Left lung (tissue), 4 donors: ENCODE measurements at regions not wholly inside any gene's neighbourhood (a gene's known extent, or its start where the extent isn't known, plus 50 kb on each side); places are given as distances from the start of the nearest gene placed in this dataset.

Experiments used
- ATAC-seq: fragments of 200-7000 bp; cut with Tn5 transposase; one replicate; pipeline ENCODE4 v1.9.1; 2020; ENCODE audit warnings: moderate library complexity
- DNase-seq, 4 donors: peaks; one replicate each; pipeline ENCODE4 v3.0.0-alpha.2; 2013 to 2020
- H3K27ac ChIP-seq, 2 donors: fragments of 200-600 bp; sonication (generic) in 1 of 2; one replicate each; pipeline versions ENCODE4 v1.5.0 to v1.8.0; 2020 to 2021
- H3K27me3 ChIP-seq, 2 donors: fragments of 200-600 bp; sonication (generic) in 1 of 2; one replicate each; pipeline versions ENCODE4 v1.5.0 to v1.8.0; 2020 to 2021
- H3K36me3 ChIP-seq, 2 donors: fragments of 200-600 bp; sonication (generic) in 1 of 2; one replicate each; pipeline versions ENCODE4 v1.5.0 to v1.8.0; 2020 to 2021
- H3K4me1 ChIP-seq, 2 donors: fragments of 200-600 bp; one replicate each; pipeline ENCODE4 v1.8.0; 2021
- H3K4me3 ChIP-seq, 2 donors: fragments of 200-600 bp; sonication (generic) in 1 of 2; one replicate each; pipeline versions ENCODE4 v1.5.0 to v1.8.0; 2020 to 2021; ENCODE audit warnings: mild to moderate bottlenecking in 1 of 2
- H3K9me3 ChIP-seq, 2 donors: fragments of 200-600 bp; sonication (generic) in 1 of 2; one replicate each; pipeline versions ENCODE4 v1.5.0 to v1.8.0; 2020 to 2021
- CTCF ChIP-seq, 2 donors: fragments of 200-600 bp; sonication (generic) in 1 of 2; IDR thresholded peaks; one replicate each; pipeline versions ENCODE4 v1.5.0 to v1.8.0; 2021; ENCODE audit warnings: antibody characterized with exemption in 2 of 2
- intact Hi-C, 2 donors: fragments of 100-400 bp; cut with DNase I; formaldehyde crosslinking; loops; one replicate each; pipeline versions ENCODE4 v1.11.2 to v1.14.2; 2022
- donor health status: DM: no; HTN: yes; CAD: no.
- donor health status: DM: no; HTN: no; CAD: no.

- intact Hi-C loops = no loop called here
- DNase-seq = no peak
- Histone ChIP-seq H3K27me3 (peaks cover 0 to 22% of the 10 kb centered on the region in 2 donors), H3K36me3 (no peaks in the 10 kb centered on the region), H3K4me1 (no peaks in the 10 kb centered on the region), H3K4me3 (no peak overlapping the region), H3K27ac (no peak overlapping the region), H3K9me3 (no peaks in the 10 kb centered on the region)
- TF ChIP-seq CTCF (IDR thresholded peaks at IDR 0.05) = no peak
- ATAC-seq = no peak
Measured at GRCh38 chr1:239954836-239955235, 136.8 kb upstream of the FMN2 start.

- H3K4me1 ChIP-seq = no peaks in the 10 kb centered on the region
- H3K36me3 ChIP-seq = no peaks in the 10 kb centered on the region
- intact Hi-C loops = no loop called here
- no peaks in the 10 kb centered on the region for H3K9me3 ChIP-seq
- ATAC-seq (no peak), DNase-seq (no peak)
- H3K27ac ChIP-seq = no peak overlapping the region
- no peak overlapping the region for H3K4me3 ChIP-seq
- no peak for TF ChIP-seq CTCF (IDR thresholded peaks at IDR 0.05)
- peaks cover 0 to 22% of the 10 kb centered on the region in 2 donors for H3K27me3 ChIP-seq
Measured at GRCh38 chr1:239955431-239955830, 136.3 kb upstream of the FMN2 start.

- H3K9me3 ChIP-seq = no peaks in the 10 kb centered on the region
- no peaks in the 10 kb centered on the region for H3K36me3 ChIP-seq
- H3K27me3 ChIP-seq = peaks cover 0 to 22% of the 10 kb centered on the region in 2 donors
- intact Hi-C loops = no loop called here
- ATAC-seq (no peak), DNase-seq (no peak)
- no peaks in the 10 kb centered on the region for H3K4me1 ChIP-seq
- H3K4me3 ChIP-seq = no peak overlapping the region
- no peak overlapping the region for H3K27ac ChIP-seq
- TF ChIP-seq CTCF (IDR thresholded peaks at IDR 0.05) = no peak
Measured at GRCh38 chr1:239956263-239956662, 135.4 kb upstream of the FMN2 start.

- no peak for DNase-seq
- no peak overlapping the region for H3K27ac ChIP-seq
- intact Hi-C loops = no loop called here
- TF ChIP-seq CTCF (IDR thresholded peaks at IDR 0.05) = no peak
- H3K9me3 ChIP-seq = no peaks in the 10 kb centered on the region
- ATAC-seq = no peak
- H3K4me1 ChIP-seq = no peaks in the 10 kb centered on the region
- H3K4me3 ChIP-seq = no peak overlapping the region
- no peaks in the 10 kb centered on the region for H3K36me3 ChIP-seq
- H3K27me3 ChIP-seq = peaks cover 0 to 22% of the 10 kb centered on the region in 2 donors
Measured at GRCh38 chr1:239958063-239958462, 133.6 kb upstream of the FMN2 start.

- peak in 1 of 4 donors; percentile 7 for DNase-seq
- Histone ChIP-seq H3K4me3 (no peak overlapping the region), H3K36me3 (no peaks in the 10 kb centered on the region), H3K9me3 (no peaks in the 10 kb centered on the region), H3K4me1 (no peaks in the 10 kb centered on the region), H3K27ac (no peak overlapping the region), H3K27me3 (peaks cover 0 to 19% of the 10 kb centered on the region in 2 donors)
- TF ChIP-seq CTCF (IDR thresholded peaks at IDR 0.05) = no peak
- no peak for ATAC-seq
- intact Hi-C loops = no loop called here
Measured at GRCh38 chr1:239960366-239960765, 131.3 kb upstream of the FMN2 start.
